ENCODE measurements at regions not wholly inside any gene's neighbourhood (a gene's known extent, or its start where the extent isn't known, plus 50 kb on each side); places are given as distances from the start of the nearest gene placed in this dataset.

GRCh38 chr12:45598761-45599160, 130.7 kb upstream of the ARID2 start:
- H3K27ac ChIP-seq, result no peak overlapping the region
- no peak for TF ChIP-seq CTCF (conservative IDR thresholded peaks at IDR 0.05)
- no peak for TF ChIP-seq ZFX (IDR thresholded peaks at IDR 0.05)

- TF ChIP-seq ZFX (IDR thresholded peaks at IDR 0.05) (no peak), CTCF (conservative IDR thresholded peaks at IDR 0.05) (no peak)
Measured at GRCh38 chr12:45599196-45599595, 130.3 kb upstream of the ARID2 start.

GRCh38 chr12:45601390-45601789, 128.1 kb upstream of the ARID2 start:
- TF ChIP-seq ZFX (IDR thresholded peaks at IDR 0.05) (no peak), CTCF (conservative IDR thresholded peaks at IDR 0.05) (no peak)
- H3K27ac ChIP-seq, result no peak overlapping the region

More at GRCh38 chr12:45599196-45599595, 130.3 kb upstream of the ARID2 start:
- no peak overlapping the region for H3K27ac ChIP-seq

- H3K27ac ChIP-seq, result no peak overlapping the region
- no peak for TF ChIP-seq CTCF (conservative IDR thresholded peaks at IDR 0.05)
- TF ChIP-seq ZFX (IDR thresholded peaks at IDR 0.05), result no peak
Measured at GRCh38 chr12:45601888-45602287, 127.6 kb upstream of the ARID2 start.

- TF ChIP-seq ZFX (IDR thresholded peaks at IDR 0.05) (no peak), CTCF (conservative IDR thresholded peaks at IDR 0.05) (no peak)
- H3K27ac ChIP-seq, result no peak overlapping the region
Measured at GRCh38 chr12:45605624-45606023, 123.9 kb upstream of the ARID2 start.

- no peak overlapping the region for H3K27ac ChIP-seq
- TF ChIP-seq CTCF (conservative IDR thresholded peaks at IDR 0.05) (no peak), ZFX (IDR thresholded peaks at IDR 0.05) (no peak)
Measured at GRCh38 chr12:45611061-45611460, 118.4 kb upstream of the ARID2 start.

- H3K27ac ChIP-seq, result no peak overlapping the region
- TF ChIP-seq ZFX (IDR thresholded peaks at IDR 0.05) (no peak), CTCF (conservative IDR thresholded peaks at IDR 0.05) (no peak)
Measured at GRCh38 chr12:45611495-45611894, 118.0 kb upstream of the ARID2 start.
